Superior temporal gyrus (tissue), 1 donor: ENCODE measurements at regions not wholly inside any gene's neighbourhood (a gene's known extent, or its start where the extent isn't known, plus 50 kb on each side); places are given as distances from the start of the nearest gene placed in this dataset.
"Not testable (repeated sequence)": the region's sequence is repeated elsewhere in the genome, so short reads cannot be mapped to it uniquely, and the experiment has no call there.

Source experiments
- DNase-seq: peaks from one replicate; pipeline ENCODE4 v3.0.0-alpha.2; 2016; ENCODE audit errors: extremely low spot score

GRCh38 chr13:31607531-31607930 lies 131.8 kb upstream of the RXFP2 start:
- DNase-seq, result not testable (repeated sequence)

- DNase-seq, result not testable (repeated sequence)
Measured at GRCh38 chr13:31608780-31609179, 130.5 kb upstream of the RXFP2 start.

GRCh38 chr13:31610270-31610998 lies 128.9 kb upstream of the RXFP2 start:
- DNase-seq, result no peak

- no peak for DNase-seq
Measured at GRCh38 chr13:31611214-31611613, 128.1 kb upstream of the RXFP2 start.

GRCh38 chr13:31614073-31614472 lies 125.3 kb upstream of the RXFP2 start:
- DNase-seq, result no peak

GRCh38 chr13:31614704-31615103 lies 124.6 kb upstream of the RXFP2 start:
- no peak for DNase-seq

- no peak for DNase-seq
Measured at GRCh38 chr13:31625115-31625514, 114.2 kb upstream of the RXFP2 start.

- DNase-seq, result no peak
Measured at GRCh38 chr13:31627097-31627845, 112.1 kb upstream of the RXFP2 start.

GRCh38 chr13:31629085-31629780 lies 110.1 kb upstream of the RXFP2 start:
- DNase-seq, result no peak

GRCh38 chr13:31631071-31631470 lies 108.3 kb upstream of the RXFP2 start:
- DNase-seq, result no peak

- DNase-seq, result no peak
Measured at GRCh38 chr13:31631746-31632145, 107.6 kb upstream of the RXFP2 start.

GRCh38 chr13:31638577-31638976 lies 100.7 kb upstream of the RXFP2 start:
- no peak for DNase-seq

GRCh38 chr13:31639443-31640163 lies 99.7 kb upstream of the RXFP2 start:
- no peak for DNase-seq

- no peak for DNase-seq
Measured at GRCh38 chr13:31649766-31650165, 89.6 kb upstream of the RXFP2 start.

GRCh38 chr13:31653730-31654129 lies 85.6 kb upstream of the RXFP2 start:
- no peak for DNase-seq

GRCh38 chr13:31663880-31664585 lies 75.3 kb upstream of the RXFP2 start:
- no peak for DNase-seq

- no peak for DNase-seq
Measured at GRCh38 chr13:31670831-31671617, 68.3 kb upstream of the RXFP2 start.

- no peak for DNase-seq
Measured at GRCh38 chr13:31674051-31674450, 65.3 kb upstream of the RXFP2 start.

GRCh38 chr13:31675440-31675953 lies 63.8 kb upstream of the RXFP2 start:
- no peak for DNase-seq

- DNase-seq, result no peak
Measured at GRCh38 chr13:31681133-31681532, 58.2 kb upstream of the RXFP2 start.
